A673 (cell line): ENCODE measurements at regions not wholly inside any gene's neighbourhood (a gene's known extent, or its start where the extent isn't known, plus 50 kb on each side); places are given as distances from the start of the nearest gene placed in this dataset.

Experiments used
- EZH2 ChIP-seq: fragments of 200-600 bp; sonication (generic); IDR thresholded peaks from 2 replicates; pipeline ENCODE4 v1.6.1; 2017; ENCODE audit warnings: borderline replicate concordance, low read depth, mild to moderate bottlenecking, mixed read lengths, antibody characterized with exemption, low read length; ENCODE audit not compliant: poor library complexity, severe bottlenecking
- TF ChIP-seq, protein P1 (sequence below): fragments of 300-800, 200-600 bp; sonication (generic); conservative IDR thresholded peaks from 2 replicates; pipeline ENCODE4 v1.5.1; 2017; ENCODE audit warnings: low read depth, mild to moderate bottlenecking, antibody characterized with exemption, low read length, moderate library complexity, mixed read lengths

DNA sequence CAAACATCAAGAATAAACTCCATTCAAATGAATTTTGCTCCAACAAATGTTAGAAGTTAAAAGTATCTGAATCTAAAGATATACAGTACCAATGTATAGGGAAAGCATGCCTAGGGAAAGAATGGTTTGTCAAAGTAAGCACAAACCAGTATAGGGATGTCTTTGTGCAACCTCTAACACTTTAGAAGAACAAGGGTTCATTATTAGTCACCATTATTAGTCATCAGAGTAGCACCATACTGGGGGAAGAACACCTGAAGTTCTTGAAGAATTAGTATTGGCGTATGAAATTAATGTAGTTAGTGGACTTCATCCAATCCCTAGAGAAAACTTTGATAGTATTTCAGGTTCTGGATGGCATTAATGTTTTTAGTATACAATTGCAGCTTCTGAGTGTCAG lies 943.7 kb downstream of the METTL15 start:
- TF ChIP-seq, protein P1, sequence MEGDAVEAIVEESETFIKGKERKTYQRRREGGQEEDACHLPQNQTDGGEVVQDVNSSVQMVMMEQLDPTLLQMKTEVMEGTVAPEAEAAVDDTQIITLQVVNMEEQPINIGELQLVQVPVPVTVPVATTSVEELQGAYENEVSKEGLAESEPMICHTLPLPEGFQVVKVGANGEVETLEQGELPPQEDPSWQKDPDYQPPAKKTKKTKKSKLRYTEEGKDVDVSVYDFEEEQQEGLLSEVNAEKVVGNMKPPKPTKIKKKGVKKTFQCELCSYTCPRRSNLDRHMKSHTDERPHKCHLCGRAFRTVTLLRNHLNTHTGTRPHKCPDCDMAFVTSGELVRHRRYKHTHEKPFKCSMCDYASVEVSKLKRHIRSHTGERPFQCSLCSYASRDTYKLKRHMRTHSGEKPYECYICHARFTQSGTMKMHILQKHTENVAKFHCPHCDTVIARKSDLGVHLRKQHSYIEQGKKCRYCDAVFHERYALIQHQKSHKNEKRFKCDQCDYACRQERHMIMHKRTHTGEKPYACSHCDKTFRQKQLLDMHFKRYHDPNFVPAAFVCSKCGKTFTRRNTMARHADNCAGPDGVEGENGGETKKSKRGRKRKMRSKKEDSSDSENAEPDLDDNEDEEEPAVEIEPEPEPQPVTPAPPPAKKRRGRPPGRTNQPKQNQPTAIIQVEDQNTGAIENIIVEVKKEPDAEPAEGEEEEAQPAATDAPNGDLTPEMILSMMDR = no peak
- TF ChIP-seq EZH2 = no peak
